ENCODE measurements at regions not wholly inside any gene's neighbourhood (a gene's known extent, or its start where the extent isn't known, plus 50 kb on each side); places are given as distances from the start of the nearest gene placed in this dataset.

DNA sequence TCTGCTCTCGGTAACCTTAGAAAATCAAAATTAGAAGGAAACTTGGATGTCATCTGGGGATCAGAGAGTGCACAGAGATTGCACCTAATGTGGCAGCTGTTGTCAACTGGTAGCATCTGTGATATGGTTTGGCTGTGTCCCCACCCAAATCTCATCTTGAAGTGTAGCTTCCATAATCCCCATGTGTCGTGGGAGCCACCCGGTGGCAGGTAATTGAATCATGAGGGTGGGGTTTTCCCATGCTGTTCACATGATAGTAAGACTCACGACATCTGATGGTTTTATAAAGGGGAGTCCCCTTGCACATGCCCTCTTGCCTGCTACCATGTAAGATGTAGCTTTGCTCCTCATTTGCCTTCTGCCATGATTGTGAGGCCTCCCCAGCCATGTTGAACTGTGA lies 127.7 kb upstream of the SRRM4 start:
- DNase-seq (ENCODE audit: low read depth), result peak; percentile 4

DNA sequence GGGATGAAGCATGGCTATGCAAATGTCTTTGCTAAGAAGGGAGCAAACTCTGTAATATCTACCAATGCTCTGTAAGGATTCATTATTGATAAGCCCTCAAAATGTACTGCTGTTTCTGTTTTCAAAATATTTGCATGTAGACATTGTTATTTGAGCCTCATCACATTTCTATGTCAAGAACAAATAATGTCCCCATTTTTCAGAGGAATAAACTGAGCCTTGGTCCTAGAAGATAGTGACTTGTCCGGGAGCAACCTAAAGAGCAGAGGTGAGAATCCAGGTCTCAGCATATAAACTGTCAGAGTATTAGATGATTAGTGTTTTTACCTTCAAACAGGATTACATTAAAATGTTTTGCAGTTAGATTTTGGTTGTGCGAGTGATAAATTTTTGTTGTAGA lies 125.5 kb upstream of the SRRM4 start:
- DNase-seq (ENCODE audit: low read depth), result no peak

DNA sequence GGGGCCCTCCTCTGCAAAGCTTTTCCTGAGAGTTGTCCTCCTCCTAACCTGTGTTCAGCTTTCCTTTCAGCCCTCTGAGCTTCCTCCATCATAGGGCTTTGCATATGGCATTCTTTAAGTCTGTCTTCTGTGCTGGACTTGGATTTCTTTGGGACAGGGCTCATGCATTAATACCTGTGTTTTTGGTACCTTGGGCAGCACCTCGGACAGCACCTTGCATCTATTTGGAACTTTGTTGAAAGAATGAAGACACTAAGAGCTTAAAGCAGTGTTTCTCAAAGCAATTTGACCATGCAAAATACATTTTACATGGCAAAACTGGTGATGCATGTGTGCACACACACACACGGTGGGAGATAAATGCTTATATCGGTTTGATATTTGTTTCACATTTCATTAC lies 115.0 kb upstream of the SRRM4 start:
- DNase-seq (ENCODE audit: low read depth), result no peak

DNA sequence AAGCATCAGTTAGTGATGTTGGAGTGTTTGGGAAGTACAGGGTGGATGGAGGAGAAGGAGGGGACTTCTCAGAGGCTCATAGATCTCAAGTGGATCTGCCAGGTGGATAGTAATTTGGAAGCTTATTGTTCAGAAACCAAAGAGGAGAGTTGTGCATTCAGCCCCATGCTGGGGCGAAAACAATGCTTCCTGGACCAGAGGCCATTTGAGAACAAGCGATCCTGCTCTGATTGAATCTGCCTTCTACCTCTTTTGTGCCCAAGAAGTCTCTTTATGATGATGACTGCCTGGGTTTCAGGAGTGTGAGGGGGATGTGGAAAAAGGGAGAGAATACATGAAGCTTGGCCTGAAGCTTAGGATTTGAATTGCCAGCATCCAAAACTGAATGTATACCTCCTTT lies 110.8 kb upstream of the SRRM4 start:
- no peak for DNase-seq (ENCODE audit: low read depth)

DNA sequence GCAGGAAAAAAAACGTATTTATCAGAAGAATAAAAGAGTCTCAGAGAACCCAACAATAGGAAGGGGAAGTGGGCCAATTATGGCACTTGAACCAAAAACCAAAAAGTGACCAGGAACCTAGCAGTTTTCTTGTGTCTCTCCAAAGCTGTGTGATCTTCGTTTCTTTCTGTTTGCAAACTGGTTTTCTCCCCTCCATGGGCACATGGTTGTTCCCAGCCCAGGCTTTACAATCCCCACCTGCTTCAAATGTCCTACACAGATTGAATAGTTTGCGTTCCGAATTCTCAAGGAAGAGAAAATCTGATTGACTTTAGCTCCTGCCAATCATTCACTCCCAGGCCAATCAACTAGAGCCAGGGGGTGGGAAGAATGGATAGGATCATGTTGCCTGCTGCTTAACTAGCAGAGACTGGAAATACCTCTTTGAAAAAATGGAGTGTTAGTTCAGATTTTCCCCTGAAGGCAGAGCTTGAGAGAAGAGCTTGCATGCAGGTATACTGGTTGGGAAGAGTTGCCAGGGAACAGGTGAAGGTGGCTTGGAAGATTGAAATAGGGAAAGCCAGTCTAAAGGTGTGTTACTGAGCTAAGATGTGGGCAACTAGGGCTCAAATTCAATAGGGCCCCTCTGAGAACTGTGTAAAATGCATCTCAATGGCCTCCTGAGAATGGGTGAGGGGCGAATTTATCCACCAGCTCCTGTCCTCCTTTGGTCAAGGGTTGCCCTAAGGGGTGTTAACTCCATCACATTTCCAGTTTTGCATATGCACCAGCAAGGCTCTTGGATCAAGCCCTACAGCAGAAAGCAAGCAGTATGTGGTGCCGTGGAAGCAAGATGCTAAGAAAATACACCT lies 106.4 kb upstream of the SRRM4 start:
- no peak for DNase-seq (ENCODE audit: low read depth)

DNA sequence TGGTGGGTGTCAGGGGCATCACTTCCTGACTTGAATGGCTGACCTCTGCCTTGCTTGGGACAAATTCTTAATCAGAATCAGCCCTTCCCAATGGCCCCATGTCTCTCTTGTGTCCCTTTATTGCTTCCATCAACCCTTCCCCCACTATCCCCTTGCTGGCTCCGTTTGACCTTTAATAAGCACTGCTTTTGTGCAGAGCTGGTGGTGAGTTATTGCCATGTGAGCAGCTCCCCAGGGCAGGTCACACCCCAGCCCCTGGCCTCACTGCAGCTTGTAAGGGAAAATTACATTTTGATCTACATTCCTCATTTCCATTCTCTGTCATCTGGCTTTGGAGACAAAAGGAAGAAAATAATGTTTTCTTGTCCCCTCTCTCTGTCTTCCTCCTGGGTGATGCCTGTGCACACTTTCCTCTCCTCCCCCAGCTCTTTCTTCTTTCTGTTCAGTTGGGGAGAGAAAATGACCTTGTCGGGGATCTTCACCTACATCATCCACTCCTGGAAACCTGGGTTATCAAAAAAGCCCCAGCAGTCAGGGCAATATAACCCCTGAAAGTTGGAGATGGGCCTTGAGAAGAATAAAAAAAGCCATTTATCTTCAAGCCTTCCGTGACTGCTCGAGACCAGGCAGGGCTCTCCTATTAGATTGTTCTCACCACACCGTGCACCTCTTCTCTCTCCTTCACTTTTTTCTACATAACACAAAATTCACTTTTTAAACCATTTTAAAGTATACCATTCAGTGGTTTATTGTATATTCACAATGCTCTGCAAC lies 100.4 kb upstream of the SRRM4 start:
- DNase-seq (ENCODE audit: low read depth), result no peak

DNA sequence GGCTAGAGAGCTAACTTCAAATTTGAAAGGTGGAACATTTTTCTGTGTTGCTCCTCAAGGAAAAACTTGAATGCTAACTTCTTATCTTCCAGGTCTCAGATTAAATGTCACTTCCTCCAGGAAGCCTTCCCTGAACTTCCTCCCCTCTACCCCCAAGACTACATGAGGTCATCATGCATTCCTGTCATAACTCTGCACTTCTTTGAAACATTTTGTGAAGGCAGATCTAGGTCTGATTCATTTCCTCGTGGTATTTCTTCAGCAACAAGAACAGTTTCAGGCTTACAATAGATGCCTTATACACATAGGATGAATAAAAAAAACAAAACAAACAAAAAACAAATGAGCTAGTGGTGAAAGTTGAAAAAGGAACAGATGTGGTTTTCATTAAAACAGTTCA lies 97.1 kb upstream of the SRRM4 start:
- DNase-seq (ENCODE audit: low read depth), result no peak

DNA sequence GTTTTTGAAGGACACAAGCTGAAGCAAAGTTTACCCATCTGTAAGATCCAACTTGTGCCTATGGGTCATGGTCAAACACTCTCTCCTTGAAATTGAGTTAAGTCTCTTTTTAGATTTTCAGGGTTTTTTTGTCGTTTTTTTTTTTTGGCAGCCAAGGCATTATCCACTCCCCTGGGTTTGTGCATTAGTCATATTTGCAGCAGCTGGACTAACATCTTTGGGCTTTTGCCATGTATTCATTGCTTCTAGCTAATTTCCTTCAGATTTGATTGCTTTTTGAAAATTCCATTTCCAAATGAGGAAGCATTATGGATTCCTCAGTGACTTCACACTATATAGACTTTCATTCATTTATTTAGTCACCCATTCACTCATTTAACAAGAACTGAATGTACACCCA lies 80.3 kb upstream of the SRRM4 start:
- DNase-seq (ENCODE audit: low read depth), result no peak

DNA sequence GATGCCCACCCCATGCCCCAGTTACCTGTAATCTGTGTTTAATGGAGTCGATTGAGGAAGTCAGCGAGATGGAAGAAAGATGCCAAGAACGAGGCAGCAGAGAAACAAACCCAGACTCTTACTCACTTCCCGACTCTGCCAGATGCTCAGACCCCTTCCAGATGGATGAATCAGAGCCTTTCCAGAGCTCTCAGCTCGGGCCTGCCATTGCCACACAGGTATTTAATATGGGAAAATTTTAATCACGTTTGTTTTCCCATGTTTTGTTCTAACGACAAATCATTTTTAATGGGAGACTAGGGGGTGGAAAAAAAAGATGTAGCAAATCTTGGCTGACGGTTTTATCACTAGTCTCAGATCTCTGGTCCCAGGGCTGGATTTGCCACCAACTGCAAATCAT lies 72.5 kb upstream of the SRRM4 start:
- no peak for DNase-seq (ENCODE audit: low read depth)

DNA sequence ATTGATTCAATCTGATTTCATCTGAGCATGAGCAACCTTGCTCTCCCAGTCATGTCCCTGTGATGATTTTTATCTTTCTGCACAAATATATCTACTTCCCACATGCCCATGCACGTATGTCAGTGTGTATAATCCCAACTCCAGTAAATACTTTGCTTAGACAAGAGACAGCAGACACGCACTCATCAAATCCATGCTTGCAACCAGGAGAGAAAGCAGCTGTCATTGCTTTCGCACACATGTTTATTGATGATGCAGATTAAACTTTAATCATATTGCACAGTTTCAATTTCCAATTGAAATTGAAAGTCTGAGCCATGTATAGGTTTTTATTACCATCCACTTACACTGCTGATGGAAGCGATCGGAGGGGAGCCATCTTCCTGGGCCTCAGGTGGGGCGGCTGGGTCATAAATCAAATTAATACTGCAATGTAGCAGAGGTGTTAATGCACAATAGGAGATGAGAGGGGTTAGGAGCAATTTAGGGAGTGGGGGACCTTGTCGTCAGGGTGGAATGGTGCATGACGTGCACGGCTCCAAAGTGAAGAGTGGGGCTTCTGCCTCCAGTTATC lies 68.6 kb upstream of the SRRM4 start:
- DNase-seq (ENCODE audit: low read depth), result no peak

DNA sequence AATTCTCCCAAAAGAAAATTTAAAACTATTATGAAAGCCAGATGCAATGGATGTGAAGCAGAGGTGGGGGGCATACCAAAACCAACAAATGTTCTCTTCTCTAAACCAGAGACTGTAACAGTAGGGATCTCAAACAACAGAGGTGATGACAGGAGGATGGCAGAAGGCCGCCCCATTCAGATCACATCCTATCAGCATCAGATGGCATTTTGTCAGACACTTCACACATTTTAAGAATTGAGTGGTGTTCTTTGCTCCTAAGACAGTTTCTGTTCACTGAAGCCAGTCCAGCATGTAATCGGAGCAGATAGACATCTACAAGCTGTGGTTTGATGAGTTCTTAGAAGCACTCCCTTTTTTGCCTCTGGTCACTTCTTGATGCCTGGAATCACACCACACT lies 59.6 kb upstream of the SRRM4 start:
- no peak for DNase-seq (ENCODE audit: low read depth)

DNA sequence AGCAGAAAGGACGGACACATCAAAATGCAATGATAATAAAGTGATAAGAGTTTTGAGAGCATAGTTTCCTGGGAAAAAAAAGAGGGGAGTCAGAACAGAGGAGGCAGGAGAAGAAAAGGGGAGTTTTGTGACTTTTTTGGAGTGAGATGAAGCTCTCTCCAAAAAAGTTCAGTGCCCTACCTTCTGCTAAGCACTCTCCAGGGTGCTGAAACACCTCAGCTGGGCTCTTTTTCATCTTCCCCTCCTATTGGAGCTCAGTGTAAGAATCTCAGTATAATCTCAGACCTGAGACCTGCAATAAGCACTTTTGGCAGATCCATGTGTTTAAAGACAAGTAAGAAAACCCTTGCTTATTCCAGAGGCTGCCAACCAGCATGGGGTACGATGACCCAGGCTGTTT lies 58.9 kb upstream of the SRRM4 start:
- DNase-seq (ENCODE audit: low read depth), result no peak

DNA sequence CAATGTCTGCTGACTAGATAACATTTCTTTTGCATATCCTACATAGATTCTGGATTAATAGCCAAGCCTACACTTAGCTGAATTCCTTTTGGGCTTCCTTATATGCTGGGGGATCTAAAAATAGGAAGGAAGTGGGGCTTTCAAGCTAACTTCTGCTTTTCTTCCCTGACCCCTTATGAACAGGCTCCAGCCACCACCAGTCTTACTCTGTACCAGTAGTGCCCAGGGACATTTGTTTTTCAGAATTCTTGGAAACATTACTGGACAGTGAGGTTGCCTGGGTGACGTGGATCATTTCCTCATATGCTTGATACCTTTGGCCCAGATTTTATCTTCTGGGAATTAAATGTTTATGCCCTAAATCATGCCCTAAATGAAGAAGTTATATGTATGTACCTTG lies 55.9 kb upstream of the SRRM4 start:
- DNase-seq (ENCODE audit: low read depth), result no peak

DNA sequence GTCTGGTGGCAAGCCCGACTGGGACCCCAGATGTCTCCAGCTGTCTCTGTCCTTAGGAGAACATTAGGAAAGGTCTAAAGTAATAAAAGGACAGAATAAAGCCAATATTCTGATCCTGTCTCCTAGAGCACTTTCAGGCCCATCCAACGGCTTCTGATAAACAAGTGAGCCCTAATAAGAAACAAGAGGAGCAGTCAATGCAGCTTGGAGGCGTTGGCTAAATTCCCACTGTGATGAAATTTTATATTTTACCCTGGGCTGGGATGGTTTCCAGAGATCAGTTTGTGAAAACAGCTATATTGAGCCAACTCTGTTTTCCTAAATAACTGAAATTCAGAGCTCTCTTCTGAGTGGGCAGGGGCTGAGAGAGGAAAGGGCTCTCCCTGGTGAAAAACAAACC lies 55.5 kb upstream of the SRRM4 start:
- DNase-seq (ENCODE audit: low read depth), result no peak

Data from EH (cell line).